ENCODE measurements at regions not wholly inside any gene's neighbourhood (a gene's known extent, or its start where the extent isn't known, plus 50 kb on each side); places are given as distances from the start of the nearest gene placed in this dataset.
"Not testable (repeated sequence)": the region's sequence is repeated elsewhere in the genome, so short reads cannot be mapped to it uniquely, and the experiment has no call there.

DNA sequence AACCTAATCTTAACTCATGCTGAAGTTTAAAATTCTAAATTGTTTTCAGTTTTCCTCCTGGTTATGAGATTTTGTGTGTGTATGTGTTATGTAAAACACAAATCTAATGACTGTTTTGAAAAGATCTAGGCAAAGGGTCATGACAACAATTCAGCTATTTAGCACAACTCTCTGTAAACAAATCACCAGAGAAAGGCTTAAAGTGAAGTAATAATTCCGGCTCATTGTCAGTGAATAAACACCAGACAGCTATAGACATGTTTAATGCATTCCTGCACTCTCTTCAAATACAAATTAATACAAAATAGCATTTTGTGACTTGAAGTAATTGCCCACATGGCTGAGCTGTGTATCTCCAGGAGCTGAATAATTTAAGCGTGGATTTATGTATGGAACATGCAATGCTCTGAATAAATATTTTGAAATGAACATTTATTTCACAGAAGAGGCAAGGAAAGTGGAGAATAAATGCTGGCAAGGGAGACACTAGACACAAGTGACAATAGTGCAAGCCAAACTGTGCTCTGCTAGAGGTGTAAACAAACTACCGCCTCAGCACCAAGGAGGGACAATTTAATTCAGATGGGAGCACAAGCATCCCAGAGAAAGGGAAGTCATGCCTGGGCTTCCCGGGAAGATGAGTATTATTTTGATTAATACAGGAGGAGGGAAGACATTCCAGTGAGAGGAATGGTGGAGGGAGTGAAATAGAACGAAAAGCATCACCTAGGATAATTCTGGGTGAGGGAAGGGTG, 133.6 kb upstream of the XPO1 start:
- peaks cover 20% of the 10 kb centered on the region for H3K4me1 Mint-ChIP-seq
- peak overlapping the region; percentile 88 for H3K27ac Mint-ChIP-seq
- no peak overlapping the region for H3K4me3 Mint-ChIP-seq
- peaks cover 22% of the 10 kb centered on the region for H3K36me3 Mint-ChIP-seq
- no peaks in the 10 kb centered on the region for H3K27me3 Mint-ChIP-seq
- H3K9me3 Mint-ChIP-seq = peaks cover 20% of the 10 kb centered on the region
- ATAC-seq = no peak

- Mint-ChIP-seq H3K9me3 (peaks cover 17% of the 10 kb centered on the region), H3K36me3 (peaks cover 17% of the 10 kb centered on the region), H3K27ac (peak overlapping the region; percentile 88), H3K27me3 (no peaks in the 10 kb centered on the region), H3K4me1 (peaks cover 20% of the 10 kb centered on the region), H3K4me3 (peak overlapping the region; percentile 77)
- peak; percentile 62 for ATAC-seq
Observed at GRCh38 chr2:61670591-61671501, 132.7 kb upstream of the XPO1 start.

DNA sequence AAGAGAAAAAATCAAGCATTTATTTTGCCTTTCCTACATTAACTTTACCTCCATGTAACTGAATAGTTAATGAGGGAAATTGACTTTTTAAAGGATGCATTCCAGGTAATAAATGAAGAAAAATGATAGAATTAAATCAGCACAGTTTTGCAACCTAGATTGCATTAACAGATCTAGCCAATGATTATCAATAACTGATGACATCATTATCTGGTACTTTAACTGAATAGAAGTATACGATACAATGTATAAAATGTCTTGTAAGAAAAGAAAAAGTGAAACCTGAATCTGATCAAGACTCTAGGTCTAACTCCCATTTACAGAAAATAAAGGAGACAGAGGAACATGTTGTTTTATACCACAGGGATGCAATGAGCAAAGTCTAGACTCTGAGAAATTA, 126.0 kb upstream of the XPO1 start:
- no peak for ATAC-seq
- Mint-ChIP-seq H3K27me3 (no peaks in the 10 kb centered on the region), H3K36me3 (no peaks in the 10 kb centered on the region), H3K4me3 (no peak overlapping the region), H3K9me3 (no peaks in the 10 kb centered on the region), H3K4me1 (no peaks in the 10 kb centered on the region), H3K27ac (no peak overlapping the region)

- no peaks in the 10 kb centered on the region for H3K27me3 Mint-ChIP-seq
Observed at GRCh38 chr2:61662990-61663389, 124.8 kb upstream of the XPO1 start.

DNA sequence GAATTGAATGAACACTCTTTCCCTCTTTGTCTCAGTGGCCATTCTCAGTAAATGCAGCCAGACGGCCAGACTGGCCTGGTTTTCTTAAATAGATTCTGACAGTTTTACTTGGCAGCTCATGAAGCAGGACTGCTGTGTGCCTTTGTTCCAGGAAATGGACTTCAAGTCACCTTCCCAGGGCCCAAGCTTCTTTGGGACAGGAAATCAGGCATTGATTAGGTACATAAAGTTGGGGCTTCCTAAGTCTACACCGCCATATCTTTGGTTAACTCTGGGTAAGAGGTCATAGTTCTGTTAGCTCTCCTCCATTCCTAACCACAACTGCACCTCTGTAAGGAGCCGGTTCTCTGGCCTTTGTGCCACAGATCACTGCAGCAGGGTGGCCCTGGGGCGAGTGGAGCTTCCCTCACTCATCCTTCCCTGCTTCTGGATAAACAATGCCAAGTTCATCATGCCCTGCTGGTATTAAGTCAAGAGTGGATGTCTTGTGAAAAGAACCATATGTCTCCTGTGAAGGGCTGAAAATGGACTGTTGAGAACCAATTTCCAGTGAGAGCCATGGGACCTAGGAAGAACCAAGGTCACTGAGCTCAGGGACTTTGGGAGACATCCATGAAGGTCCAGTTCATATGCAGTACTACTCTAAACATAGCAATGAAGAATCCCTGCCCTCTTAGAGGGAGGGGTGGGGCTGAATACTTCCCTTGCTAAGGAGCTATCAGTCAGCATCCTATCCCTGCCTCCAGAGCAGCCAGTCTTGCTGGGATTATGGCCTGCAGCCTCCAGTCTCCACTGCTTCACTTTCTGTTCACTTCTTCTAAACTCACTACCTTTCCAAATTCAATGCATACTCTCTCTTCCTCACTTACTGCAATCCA, 122.6 kb upstream of the XPO1 start:
- Mint-ChIP-seq H3K9me3 (no peaks in the 10 kb centered on the region), H3K36me3 (no peaks in the 10 kb centered on the region), H3K4me3 (no peak overlapping the region), H3K27ac (no peak overlapping the region), H3K27me3 (no peaks in the 10 kb centered on the region), H3K4me1 (no peaks in the 10 kb centered on the region)
- peak; percentile 8 for ATAC-seq

More at GRCh38 chr2:61662990-61663389, 124.8 kb upstream of the XPO1 start:
- Mint-ChIP-seq H3K27ac (no peak overlapping the region), H3K4me1 (no peaks in the 10 kb centered on the region), H3K36me3 (no peaks in the 10 kb centered on the region), H3K9me3 (no peaks in the 10 kb centered on the region), H3K4me3 (no peak overlapping the region)
- no peak for ATAC-seq

GRCh38 chr2:61658841-61659780, 121.0 kb upstream of the XPO1 start:
- no peaks in the 10 kb centered on the region for H3K27me3 Mint-ChIP-seq
- no peaks in the 10 kb centered on the region for H3K36me3 Mint-ChIP-seq
- H3K4me3 Mint-ChIP-seq = no peak overlapping the region
- no peaks in the 10 kb centered on the region for H3K4me1 Mint-ChIP-seq
- ATAC-seq = no peak
- H3K27ac Mint-ChIP-seq = no peak overlapping the region
- H3K9me3 Mint-ChIP-seq = no peaks in the 10 kb centered on the region

GRCh38 chr2:61649946-61650345, 111.8 kb upstream of the XPO1 start:
- not testable (repeated sequence) for H3K4me1 Mint-ChIP-seq, H3K27ac Mint-ChIP-seq, H3K4me3 Mint-ChIP-seq, H3K9me3 Mint-ChIP-seq, H3K36me3 Mint-ChIP-seq, H3K27me3 Mint-ChIP-seq, ATAC-seq

- Mint-ChIP-seq H3K4me3 (no peak overlapping the region), H3K27ac (no peak overlapping the region), H3K36me3 (no peaks in the 10 kb centered on the region), H3K27me3 (no peaks in the 10 kb centered on the region), H3K9me3 (peaks cover 6% of the 10 kb centered on the region), H3K4me1 (no peaks in the 10 kb centered on the region)
- no peak for ATAC-seq
Observed at GRCh38 chr2:61649021-61649420, 110.9 kb upstream of the XPO1 start.

- H3K4me1 Mint-ChIP-seq = no peaks in the 10 kb centered on the region
- no peak overlapping the region for H3K4me3 Mint-ChIP-seq
- H3K27me3 Mint-ChIP-seq = no peaks in the 10 kb centered on the region
- H3K9me3 Mint-ChIP-seq = peaks cover 6% of the 10 kb centered on the region
- no peaks in the 10 kb centered on the region for H3K36me3 Mint-ChIP-seq
- no peak overlapping the region for H3K27ac Mint-ChIP-seq
- no peak for ATAC-seq
Observed at GRCh38 chr2:61647044-61647443, 108.9 kb upstream of the XPO1 start.

DNA sequence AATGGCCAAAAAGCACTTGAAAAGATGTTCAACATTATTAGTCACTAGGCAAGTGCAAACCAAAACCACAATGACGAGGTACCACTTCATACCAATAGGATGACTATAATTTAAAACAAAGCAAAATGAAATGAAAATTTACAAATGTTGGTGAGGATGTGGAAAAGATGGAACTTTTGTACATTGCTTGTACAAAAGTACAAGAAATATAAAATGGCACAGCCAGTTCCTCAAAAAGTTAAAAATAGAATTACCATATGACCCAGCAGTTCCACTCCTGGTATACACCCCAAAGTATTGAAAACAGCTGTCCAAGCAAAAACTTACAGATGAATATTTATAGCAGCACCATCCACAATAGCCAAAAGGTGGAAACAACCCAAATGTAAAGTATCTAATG, 107.8 kb upstream of the XPO1 start:
- H3K4me1 Mint-ChIP-seq = no peaks in the 10 kb centered on the region
- no peak overlapping the region for H3K4me3 Mint-ChIP-seq
- ATAC-seq = no peak
- no peaks in the 10 kb centered on the region for H3K27me3 Mint-ChIP-seq
- no peak overlapping the region for H3K27ac Mint-ChIP-seq
- H3K36me3 Mint-ChIP-seq = no peaks in the 10 kb centered on the region
- peaks cover 6% of the 10 kb centered on the region for H3K9me3 Mint-ChIP-seq

DNA sequence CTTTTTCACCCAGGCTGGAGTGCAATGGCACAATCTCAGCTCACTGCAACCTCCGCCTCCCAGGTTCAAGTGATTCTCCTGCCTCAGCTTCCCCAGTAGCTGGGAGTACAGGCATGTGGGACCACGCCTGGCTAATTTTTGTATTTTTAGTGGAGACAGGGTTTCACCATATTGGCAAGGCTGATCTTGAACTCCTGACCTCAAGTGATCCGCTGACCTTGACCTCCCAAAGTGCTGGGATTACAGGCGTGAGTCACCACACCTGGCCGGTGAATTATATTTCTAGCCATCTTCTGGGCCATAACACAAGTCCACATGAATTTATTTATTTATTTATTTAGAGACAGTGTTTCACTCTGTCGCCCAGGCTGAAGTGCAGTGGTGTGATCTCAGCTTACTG, 105.0 kb upstream of the XPO1 start:
- not testable (repeated sequence) for H3K27ac Mint-ChIP-seq, H3K36me3 Mint-ChIP-seq, H3K27me3 Mint-ChIP-seq, ATAC-seq, H3K4me3 Mint-ChIP-seq, H3K9me3 Mint-ChIP-seq, H3K4me1 Mint-ChIP-seq

GRCh38 chr2:61640406-61640805, 102.2 kb upstream of the XPO1 start:
- Mint-ChIP-seq H3K9me3 (no peaks in the 10 kb centered on the region), H3K27ac (no peak overlapping the region), H3K36me3 (no peaks in the 10 kb centered on the region), H3K4me1 (peaks cover 7% of the 10 kb centered on the region), H3K4me3 (no peak overlapping the region), H3K27me3 (no peaks in the 10 kb centered on the region)
- ATAC-seq = no peak

DNA sequence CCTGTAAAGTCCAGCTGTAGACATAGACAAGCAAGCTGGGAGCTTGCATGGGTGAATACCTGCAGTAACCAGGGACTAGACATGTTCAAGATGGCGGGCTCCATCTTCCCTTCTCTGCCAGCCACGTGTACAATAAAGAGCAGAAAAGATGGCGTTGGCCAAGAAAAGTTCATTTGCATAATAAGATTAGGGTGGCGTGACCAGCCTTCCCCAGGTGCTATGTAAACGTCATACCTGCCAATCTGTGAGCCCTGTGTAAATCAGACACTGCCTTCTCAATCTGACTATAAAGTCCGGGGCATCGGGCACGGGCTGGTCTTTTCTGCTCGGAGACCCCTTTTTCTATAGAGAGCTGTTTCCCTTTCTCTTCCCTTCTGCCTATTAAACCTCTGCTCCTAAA, 101.6 kb upstream of the XPO1 start:
- no peak for ATAC-seq
- peaks cover 7% of the 10 kb centered on the region for H3K4me1 Mint-ChIP-seq
- no peak overlapping the region for H3K4me3 Mint-ChIP-seq
- H3K27ac Mint-ChIP-seq = no peak overlapping the region
- no peaks in the 10 kb centered on the region for H3K36me3 Mint-ChIP-seq
- H3K27me3 Mint-ChIP-seq = no peaks in the 10 kb centered on the region
- no peaks in the 10 kb centered on the region for H3K9me3 Mint-ChIP-seq

DNA sequence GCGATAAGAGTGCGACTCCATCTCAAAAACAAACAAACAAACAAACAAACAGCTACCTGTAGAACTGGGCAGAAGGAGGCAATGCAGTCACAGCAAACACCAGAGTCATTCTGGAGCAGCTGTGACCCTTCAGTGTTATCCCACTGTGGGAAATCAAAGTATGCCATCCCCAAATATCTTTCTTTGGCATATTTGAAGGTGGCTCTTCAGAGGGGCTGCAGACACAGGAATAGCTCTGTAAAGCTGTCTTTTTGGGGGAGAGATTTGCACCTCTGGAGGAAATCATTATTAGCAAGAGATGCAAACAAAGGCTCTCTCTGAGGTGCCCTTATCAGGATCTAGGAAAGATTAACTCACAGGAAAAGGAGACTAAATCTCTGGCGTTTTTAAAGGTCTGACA, 98.5 kb upstream of the XPO1 start:
- Mint-ChIP-seq H3K36me3 (no peaks in the 10 kb centered on the region), H3K4me3 (no peak overlapping the region), H3K4me1 (peaks cover 7% of the 10 kb centered on the region), H3K9me3 (no peaks in the 10 kb centered on the region), H3K27ac (no peak overlapping the region), H3K27me3 (no peaks in the 10 kb centered on the region)
- no peak for ATAC-seq

All from stimulated activated memory B cell treated with anti-CD40 and anti-IgM and Interleukin-4, amounts not matched to agents 10 μg/mL and 1 μg/mL and 100 μg/mL, for 72 hours (primary cell).